ENCODE measurements at regions not wholly inside any gene's neighbourhood (a gene's known extent, or its start where the extent isn't known, plus 50 kb on each side); places are given as distances from the start of the nearest gene placed in this dataset.
"Not testable (repeated sequence)": the region's sequence is repeated elsewhere in the genome, so short reads cannot be mapped to it uniquely, and the experiment has no call there.

- DNase-seq, result no peak
Observed at GRCh38 chr2:13651684-13652131, 935.0 kb downstream of the TRIB2 start.

DNA sequence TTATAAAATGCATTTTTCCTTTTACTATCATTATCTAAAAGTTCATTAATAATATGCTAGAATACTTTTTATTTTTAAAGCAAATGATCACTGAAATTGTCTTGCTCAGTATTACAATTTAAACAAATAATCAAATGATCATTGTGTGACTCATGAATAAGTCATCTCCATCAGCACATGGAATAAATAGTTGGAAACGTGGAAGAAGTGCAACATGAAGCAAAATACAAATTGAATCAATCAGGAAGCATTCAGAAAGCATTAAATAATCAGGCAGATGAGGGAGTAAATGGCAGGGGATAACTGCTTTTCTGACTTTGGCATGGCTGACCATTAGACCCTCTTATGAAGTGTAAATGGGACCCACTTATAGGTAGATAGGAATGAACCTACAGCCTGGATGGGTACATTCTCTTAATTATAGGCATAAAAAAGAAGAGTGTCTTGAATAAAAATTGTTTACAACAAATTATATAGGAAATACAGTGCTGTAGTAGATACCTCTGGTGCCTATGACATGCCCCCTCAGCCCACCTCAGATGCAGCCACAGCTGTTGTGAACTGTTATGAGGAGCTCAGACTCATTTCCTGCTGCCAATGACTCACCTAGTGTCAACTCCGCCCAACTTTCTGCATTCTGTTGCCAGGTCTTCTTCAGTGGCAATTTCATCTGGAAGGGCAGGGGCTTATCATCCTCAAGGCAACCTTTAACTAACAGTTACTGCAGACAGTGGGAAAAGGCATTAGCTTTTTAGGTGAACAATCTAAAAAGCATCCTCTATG is 936.0 kb downstream of the TRIB2 start:
- DNase-seq, result no peak

DNA sequence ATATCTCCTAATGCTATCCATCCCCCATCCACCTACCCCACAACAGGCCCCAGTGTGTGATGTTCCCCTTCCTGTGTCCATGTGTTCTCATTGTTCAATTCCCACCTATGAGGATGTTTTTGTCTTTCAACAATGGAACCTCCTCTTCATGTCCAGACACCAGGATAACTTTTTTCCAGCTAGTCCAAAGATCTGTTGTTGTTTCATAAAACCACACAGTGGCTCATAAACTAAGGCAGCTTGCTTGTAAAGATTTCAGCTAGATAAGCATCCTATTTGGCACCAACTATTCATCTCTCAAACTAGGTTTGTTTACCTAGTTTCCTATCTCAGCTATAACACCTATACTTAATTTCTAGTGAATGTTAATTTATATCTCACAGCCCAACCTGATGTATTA is 937.7 kb downstream of the TRIB2 start:
- DNase-seq, result no peak

- no peak for DNase-seq
Observed at GRCh38 chr2:13660231-13660630, 943.5 kb downstream of the TRIB2 start.

DNA sequence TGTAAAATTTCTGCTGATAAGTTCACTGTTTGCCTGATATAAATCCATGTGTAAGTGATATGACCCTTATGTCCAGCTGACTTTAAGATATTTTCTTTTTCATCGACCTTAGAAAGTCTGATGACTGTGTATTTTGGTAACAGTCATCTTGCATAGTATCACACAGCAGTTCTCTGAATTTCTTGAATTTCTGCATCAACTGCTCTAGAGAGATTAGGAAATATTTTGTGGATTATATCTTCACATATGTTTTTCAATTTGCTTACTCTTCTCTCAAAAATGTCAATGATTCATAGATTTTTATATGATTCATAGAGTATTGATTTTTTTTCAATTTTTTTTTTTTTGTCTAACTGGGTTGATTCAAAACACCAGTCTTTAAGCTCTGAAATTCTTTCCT is 945.3 kb downstream of the TRIB2 start:
- DNase-seq, result no peak

DNA sequence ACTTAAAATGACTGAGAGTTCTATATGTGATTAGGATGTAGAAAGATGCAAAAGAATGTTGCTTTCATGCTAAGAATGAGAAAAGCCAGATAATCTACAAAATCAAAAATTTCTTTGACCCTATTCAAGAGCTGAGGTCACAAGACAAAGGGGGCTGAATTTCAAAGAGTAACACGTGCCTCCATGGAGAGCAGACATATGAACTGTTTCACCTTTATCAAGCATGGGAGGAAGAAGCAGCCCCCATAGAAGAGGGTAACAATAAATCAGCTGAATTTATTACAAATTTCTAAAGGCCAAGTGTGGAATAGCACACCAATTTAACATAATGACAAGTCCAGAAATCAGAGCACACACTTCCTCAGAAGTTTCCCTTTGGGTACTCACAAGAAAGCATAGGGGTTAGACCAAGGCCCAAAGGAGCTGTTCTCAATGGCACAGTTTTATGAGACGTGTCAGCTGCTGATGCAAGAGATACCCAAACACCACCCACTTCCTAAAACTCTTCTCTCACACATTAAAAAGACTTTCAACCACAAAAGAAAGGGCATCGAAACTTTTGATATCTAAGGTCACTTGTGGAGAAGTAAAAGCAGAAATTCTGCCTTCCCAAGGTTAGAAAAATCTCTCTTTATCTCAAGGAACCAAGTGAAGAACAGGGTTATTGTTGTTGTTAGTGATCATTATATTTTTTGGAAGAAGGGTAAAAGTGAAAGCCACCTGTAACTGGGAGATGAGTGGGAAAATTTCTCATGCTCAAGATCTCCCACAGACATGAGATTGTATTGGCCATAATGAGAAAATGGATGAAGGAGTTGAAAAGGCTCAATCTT is 950.1 kb downstream of the TRIB2 start:
- DNase-seq, result no peak

- DNase-seq, result no peak
Observed at GRCh38 chr2:13667415-13667757, 950.6 kb downstream of the TRIB2 start.

- DNase-seq, result no peak
Observed at GRCh38 chr2:13669607-13670006, 952.9 kb downstream of the TRIB2 start.

DNA sequence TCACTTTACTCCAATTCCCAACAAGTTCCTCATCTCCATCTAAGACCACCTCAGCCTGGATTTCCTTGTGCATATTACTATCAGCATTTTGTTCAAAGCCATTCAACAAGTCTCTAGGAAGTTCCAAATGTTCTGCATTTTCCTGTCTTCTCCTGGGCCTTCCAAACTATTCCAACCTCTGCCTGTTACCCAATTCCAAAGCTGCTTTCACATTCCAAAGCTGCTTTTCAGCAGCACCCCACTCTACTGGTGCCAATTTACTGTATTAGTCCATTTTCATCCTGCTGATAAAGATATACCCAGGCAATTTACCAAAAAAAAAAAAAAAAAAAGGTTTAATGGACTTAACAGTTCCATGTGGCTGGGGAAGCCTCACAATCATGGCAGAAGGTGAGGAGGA is 957.1 kb downstream of the TRIB2 start:
- DNase-seq, result not testable (repeated sequence)

DNA sequence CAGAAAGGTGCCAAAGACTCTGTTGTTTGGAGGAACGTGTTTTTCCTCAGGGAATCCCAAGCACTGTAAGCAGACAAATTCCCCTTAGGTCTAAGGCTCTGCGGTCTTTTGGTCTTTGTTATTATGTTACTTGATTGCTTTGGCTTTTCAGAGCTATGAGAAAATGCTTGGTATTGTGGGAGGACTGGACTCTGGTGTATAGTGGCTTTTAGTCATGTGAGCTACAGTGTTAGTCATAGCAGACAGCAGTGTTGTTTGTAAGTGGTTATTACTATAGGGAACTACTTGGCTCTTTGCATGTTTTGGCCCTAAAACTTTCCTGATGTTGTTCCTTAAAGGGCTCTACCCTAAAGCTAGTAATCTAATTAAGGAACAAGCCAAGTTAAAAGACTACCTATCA is 956.2 kb upstream of the LRATD1 start:
- no peak for DNase-seq

DNA sequence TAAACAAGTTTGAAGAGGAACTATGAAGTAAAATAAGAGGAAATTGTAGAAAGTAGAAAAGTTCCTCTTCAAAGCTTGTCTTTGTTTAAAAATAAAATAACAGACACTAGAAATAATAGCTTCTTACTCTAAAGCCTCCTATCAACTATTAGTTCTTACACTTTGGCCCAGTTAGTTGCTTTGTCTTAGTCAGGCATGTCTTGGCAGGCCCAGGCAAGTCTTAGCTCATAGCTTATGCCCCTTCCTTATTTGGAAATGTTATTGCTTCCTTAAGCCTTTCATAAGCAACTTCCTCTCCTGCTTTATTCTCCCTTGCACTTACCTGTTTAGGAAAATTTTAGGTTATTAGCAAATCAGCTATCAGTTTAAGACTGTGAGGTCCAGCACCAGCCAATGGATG is 950.6 kb upstream of the LRATD1 start:
- DNase-seq, result no peak

- DNase-seq, result no peak
Observed at GRCh38 chr2:13682540-13683272, 949.8 kb upstream of the LRATD1 start.

DNA sequence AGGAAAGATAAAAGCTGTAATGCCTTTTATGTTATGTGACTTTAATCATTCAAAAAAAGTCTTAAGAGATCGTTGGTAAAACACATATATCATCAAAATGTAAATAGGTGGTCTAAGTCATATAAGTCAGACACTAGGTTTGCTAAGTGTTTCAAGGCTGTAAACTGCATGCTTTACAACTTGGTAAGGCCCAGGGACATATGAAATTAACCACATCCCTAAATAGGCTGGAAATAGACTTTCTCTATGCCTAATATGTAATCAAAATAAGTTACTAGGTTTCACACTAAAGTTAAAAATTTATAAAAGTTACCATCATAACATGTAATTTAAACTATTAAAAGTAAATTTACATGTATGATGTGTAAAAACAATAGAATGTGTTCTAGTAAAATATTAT is 946.3 kb upstream of the LRATD1 start:
- no peak for DNase-seq

GRCh38 chr2:13694673-13695072 is 937.8 kb upstream of the LRATD1 start:
- no peak for DNase-seq

DNA sequence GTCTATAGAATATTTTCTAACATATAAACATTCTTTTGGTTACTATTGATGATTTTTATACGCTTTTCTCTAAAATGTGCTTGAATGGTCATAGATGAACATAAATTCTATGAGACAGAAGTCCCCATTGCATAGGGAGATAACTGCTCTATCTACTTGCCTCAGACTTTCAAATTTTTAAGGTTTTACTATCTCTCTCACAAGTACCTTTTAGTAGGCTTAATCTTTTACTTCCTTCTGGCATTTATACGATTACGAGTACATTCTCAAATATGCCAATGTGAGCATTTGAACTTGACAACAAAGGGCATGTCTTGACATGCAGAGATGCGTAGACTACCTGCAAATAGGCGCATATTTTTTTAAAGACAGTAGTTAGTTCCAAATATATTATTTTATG is 935.9 kb upstream of the LRATD1 start:
- DNase-seq, result no peak

DNA sequence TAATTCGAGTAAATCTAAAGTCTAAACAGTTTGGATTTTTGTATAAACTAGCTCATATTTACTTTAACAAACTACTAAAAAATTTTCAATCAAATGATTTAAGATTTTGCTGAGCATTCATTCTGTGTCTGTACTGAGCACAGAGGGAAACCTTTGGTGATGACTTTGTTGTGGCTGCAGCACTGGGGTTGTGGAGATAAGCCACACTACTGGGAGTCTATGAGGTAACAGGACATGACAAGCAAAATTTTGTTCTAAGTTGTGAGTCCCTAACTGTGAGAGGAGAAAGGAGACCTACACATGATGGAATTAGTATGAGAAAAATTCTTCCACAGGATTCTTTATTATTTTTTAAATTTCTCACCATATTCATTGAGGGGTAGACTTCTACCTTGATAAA is 933.7 kb upstream of the LRATD1 start:
- no peak for DNase-seq

- not testable (repeated sequence) for DNase-seq
Observed at GRCh38 chr2:13699939-13700338, 932.6 kb upstream of the LRATD1 start.

DNA sequence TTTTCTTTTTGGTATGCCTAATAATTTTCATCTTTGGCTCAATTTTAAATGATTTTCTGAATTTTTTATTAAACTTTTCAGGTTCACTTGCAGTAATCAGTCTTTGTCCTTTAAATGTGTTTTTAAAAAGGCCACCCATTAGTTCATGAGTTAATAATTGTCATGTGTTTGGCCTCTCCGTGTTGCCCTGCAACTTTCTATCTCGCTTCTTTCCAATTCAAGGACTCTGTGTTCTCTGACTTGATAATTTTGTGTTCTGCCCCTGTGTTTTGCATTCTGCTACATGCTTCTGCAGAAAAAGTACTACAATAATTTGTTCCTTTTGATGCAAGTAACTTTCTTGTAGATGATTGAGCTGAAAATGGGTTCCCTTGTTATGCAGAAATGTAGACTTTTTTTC is 921.4 kb upstream of the LRATD1 start:
- no peak for DNase-seq

- DNase-seq, result no peak
Observed at GRCh38 chr2:13714466-13714865, 918.1 kb upstream of the LRATD1 start.

DNA sequence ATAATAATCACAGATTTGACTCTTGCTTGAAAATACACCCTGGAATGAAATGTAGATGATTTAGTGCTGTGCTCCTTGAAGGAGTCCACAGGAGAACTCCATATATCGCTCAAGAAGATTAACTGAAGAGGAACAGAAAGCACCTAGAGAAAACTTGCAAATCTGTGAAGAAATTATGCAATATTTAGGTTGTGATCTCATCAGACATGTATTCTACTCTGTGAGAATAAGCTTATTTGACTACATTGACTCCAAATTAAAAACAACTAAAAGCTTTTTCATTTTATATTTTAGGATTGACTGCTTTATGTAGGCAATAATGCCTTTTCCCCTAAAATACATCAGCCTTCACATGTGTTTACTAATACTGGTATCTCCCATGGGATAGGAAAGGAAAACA is 906.6 kb upstream of the LRATD1 start:
- DNase-seq, result no peak

DNA sequence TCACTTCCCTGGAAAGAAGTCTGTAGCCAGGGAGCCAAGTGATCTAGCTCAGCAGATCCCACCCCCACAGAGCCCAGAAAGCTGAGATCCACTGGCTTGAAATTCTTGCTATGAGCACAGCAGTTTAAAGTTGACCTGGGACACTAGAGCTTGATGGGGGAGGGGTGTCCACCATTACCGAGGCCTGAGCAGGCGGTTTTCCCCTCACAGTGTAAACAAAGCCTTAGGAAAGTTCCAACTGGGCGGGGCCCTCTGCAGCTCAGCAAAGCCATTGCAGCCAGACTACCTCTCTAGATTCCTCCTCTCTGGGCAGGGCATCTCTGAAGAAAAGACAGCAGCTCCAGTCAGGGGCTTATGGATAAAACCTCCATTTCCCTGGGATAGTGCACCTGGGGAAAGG is 887.2 kb upstream of the LRATD1 start:
- DNase-seq, result no peak

DNA sequence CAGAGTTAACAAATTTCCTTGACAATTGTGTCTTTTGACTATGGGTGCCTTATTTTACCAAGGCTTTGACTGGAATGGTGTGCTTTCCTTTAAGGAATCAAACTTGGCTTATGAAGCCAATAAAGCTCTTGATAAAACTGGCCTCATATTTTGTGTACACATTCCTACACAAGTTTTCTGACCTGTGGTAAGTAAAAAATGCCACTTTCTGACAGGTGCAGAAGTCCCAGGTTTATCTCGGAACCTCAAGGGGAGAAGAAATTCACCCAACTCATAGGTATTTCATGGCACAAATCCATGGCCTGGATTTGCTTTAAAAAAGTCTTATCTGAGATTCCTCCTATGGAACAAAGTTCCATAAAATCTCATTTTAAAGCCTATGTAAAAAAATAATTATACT is 880.6 kb upstream of the LRATD1 start:
- no peak for DNase-seq

GRCh38 chr2:13758412-13758811 is 874.1 kb upstream of the LRATD1 start:
- DNase-seq, result no peak

DNA sequence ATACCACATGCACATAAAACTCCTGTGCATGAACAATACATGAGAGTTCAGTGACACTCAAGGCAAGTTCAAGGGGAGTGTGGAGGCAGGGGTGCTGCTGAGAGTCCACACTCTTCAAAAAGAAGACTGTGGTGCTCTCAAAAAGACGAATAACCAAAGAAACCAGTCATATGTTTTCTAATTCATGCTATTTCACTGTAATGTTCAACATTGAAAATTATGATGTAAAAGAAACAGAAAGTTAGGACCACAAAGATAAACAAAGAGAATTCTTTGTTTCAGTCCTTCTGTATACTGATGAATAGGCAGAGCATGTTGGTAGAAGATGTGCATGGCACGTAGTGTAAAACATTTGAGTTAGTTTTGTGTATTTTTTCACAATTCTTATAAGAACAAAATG is 864.2 kb upstream of the LRATD1 start:
- no peak for DNase-seq
